ENCODE measurements at regions not wholly inside any gene's neighbourhood (a gene's known extent, or its start where the extent isn't known, plus 50 kb on each side); places are given as distances from the start of the nearest gene placed in this dataset.

- DNase-seq (ENCODE audit: low read depth in 2 of 2) = no peak
Observed at GRCh38 chr4:33283818-33284217, 2563.6 kb downstream of the PCDH7 start.

- DNase-seq (ENCODE audit: low read depth in 2 of 2) = no peak
Observed at GRCh38 chr4:33296876-33297455, 2576.8 kb downstream of the PCDH7 start.

GRCh38 chr4:33302321-33302720 is 2582.2 kb downstream of the PCDH7 start:
- DNase-seq (ENCODE audit: low read depth in 2 of 2) = no peak

GRCh38 chr4:33306131-33306530 is 2586.0 kb downstream of the PCDH7 start:
- no peak for DNase-seq (ENCODE audit: low read depth in 2 of 2)

- DNase-seq (ENCODE audit: low read depth in 2 of 2) = no peak
Observed at GRCh38 chr4:33316033-33316432, 2595.9 kb downstream of the PCDH7 start.

- DNase-seq (ENCODE audit: low read depth in 2 of 2) = no peak
Observed at GRCh38 chr4:33316578-33316977, 2596.4 kb downstream of the PCDH7 start.

- DNase-seq (ENCODE audit: low read depth in 2 of 2) = no peak
Observed at GRCh38 chr4:33323393-33323792, 2603.2 kb downstream of the PCDH7 start.

- no peak for DNase-seq (ENCODE audit: low read depth in 2 of 2)
Observed at GRCh38 chr4:33334416-33334815, 2614.2 kb downstream of the PCDH7 start.

- DNase-seq (ENCODE audit: low read depth in 2 of 2) = no peak
Observed at GRCh38 chr4:33339762-33340161, 2619.6 kb downstream of the PCDH7 start.

- DNase-seq (ENCODE audit: low read depth in 2 of 2) = no peak
Observed at GRCh38 chr4:33340168-33340567, 2620.0 kb downstream of the PCDH7 start.

- no peak for DNase-seq (ENCODE audit: low read depth in 2 of 2)
Observed at GRCh38 chr4:33349376-33349775, 2629.2 kb downstream of the PCDH7 start.

GRCh38 chr4:33357121-33357520 is 2637.0 kb downstream of the PCDH7 start:
- DNase-seq (ENCODE audit: low read depth in 2 of 2) = no peak

- DNase-seq (ENCODE audit: low read depth in 2 of 2) = peak; percentile 0 to 8
Observed at GRCh38 chr4:33369446-33369845, 2649.3 kb downstream of the PCDH7 start.

GRCh38 chr4:33381816-33382215 is 2661.6 kb downstream of the PCDH7 start:
- DNase-seq (ENCODE audit: low read depth in 2 of 2) = no peak

GRCh38 chr4:33386764-33387163 is 2666.6 kb downstream of the PCDH7 start:
- DNase-seq (ENCODE audit: low read depth in 2 of 2) = no peak

GRCh38 chr4:33390976-33391375 is 2670.8 kb downstream of the PCDH7 start:
- no peak for DNase-seq (ENCODE audit: low read depth in 2 of 2)

GRCh38 chr4:33395731-33396485 is 2675.7 kb downstream of the PCDH7 start:
- no peak for DNase-seq (ENCODE audit: low read depth in 2 of 2)

- DNase-seq (ENCODE audit: low read depth in 2 of 2) = no peak
Observed at GRCh38 chr4:33400504-33400903, 2680.3 kb downstream of the PCDH7 start.

GRCh38 chr4:33407496-33407895 is 2687.3 kb downstream of the PCDH7 start:
- no peak for DNase-seq (ENCODE audit: low read depth in 2 of 2)

- no peak for DNase-seq (ENCODE audit: low read depth in 2 of 2)
Observed at GRCh38 chr4:33411182-33411581, 2691.0 kb downstream of the PCDH7 start.

GRCh38 chr4:33421887-33422286 is 2701.7 kb downstream of the PCDH7 start:
- no peak for DNase-seq (ENCODE audit: low read depth in 2 of 2)

GRCh38 chr4:33422656-33423055 is 2702.5 kb downstream of the PCDH7 start:
- no peak for DNase-seq (ENCODE audit: low read depth in 2 of 2)

- no peak for DNase-seq (ENCODE audit: low read depth in 2 of 2)
Observed at GRCh38 chr4:33425936-33426335, 2705.8 kb downstream of the PCDH7 start.

GRCh38 chr4:33427676-33428075 is 2707.5 kb downstream of the PCDH7 start:
- DNase-seq (ENCODE audit: low read depth in 2 of 2) = no peak

Data from fibroblast of skin of left biceps (primary cell).